Mesenchymal stem cell (in vitro differentiated cells and primary cell): ENCODE measurements at regions not wholly inside any gene's neighbourhood (a gene's known extent, or its start where the extent isn't known, plus 50 kb on each side); places are given as distances from the start of the nearest gene placed in this dataset.
"Not testable (repeated sequence)": the region's sequence is repeated elsewhere in the genome, so short reads cannot be mapped to it uniquely, and the experiment has no call there.

ENCODE experiments used
- DNase-seq: peaks from one replicate; pipeline ENCODE4 v3.0.0-alpha.2; 2013
- H2AFZ ChIP-seq: one replicate; pipeline ENCODE4 v1.6.1; 2013; ENCODE audit warnings: low read depth, mild to moderate bottlenecking, control low read depth, inconsistent platforms, low read length, moderate library complexity
- H2AK5ac ChIP-seq: 2 replicates; pipeline ENCODE4 v1.6.1; 2013; ENCODE audit warnings: low read length, moderate library complexity, mild to moderate bottlenecking, inconsistent platforms; ENCODE audit not compliant: severe bottlenecking
- H2BK120ac ChIP-seq: one replicate; pipeline ENCODE4 v1.6.1; 2013; ENCODE audit warnings: low read depth, mild to moderate bottlenecking, inconsistent platforms, low read length, moderate library complexity
- H2BK12ac ChIP-seq, 2 experiments: one replicate each; pipeline ENCODE4 v1.6.1; 2013; ENCODE audit warnings: inconsistent platforms in 2 of 2, low read length in 2 of 2, mild to moderate bottlenecking in 2 of 2, moderate library complexity in 2 of 2, control low read depth in 1 of 2
- H2BK15ac ChIP-seq: one replicate; pipeline ENCODE4 v1.6.1; 2013; ENCODE audit warnings: mild to moderate bottlenecking, low read depth, inconsistent platforms; ENCODE audit not compliant: poor library complexity, severe bottlenecking
- H2BK5ac ChIP-seq: 2 replicates; pipeline ENCODE4 v1.6.1; 2013; ENCODE audit warnings: low read depth, mild to moderate bottlenecking, low read length, control low read depth, inconsistent platforms; ENCODE audit not compliant: poor library complexity, severe bottlenecking
- H3K14ac ChIP-seq, 2 experiments: one replicate each; pipeline ENCODE4 v1.6.1; 2013; ENCODE audit warnings: inconsistent platforms in 2 of 2, low read length in 2 of 2, control low read depth in 1 of 2, mild to moderate bottlenecking in 1 of 2, moderate library complexity in 1 of 2
- H3K18ac ChIP-seq, 2 experiments: one replicate each; pipeline ENCODE4 v1.6.1; 2013; ENCODE audit warnings: inconsistent platforms in 2 of 2, low read length in 2 of 2, control low read depth in 1 of 2, low read depth in 1 of 2, mild to moderate bottlenecking in 1 of 2
- H3K23ac ChIP-seq, 2 experiments: one replicate each; pipeline ENCODE4 v1.6.1; 2013; ENCODE audit warnings: inconsistent platforms in 2 of 2, low read length in 2 of 2, mild to moderate bottlenecking in 2 of 2, moderate library complexity in 2 of 2, control low read depth in 1 of 2
- H3K27ac ChIP-seq: 2 replicates; pipeline ENCODE4 v1.5.1; 2013; ENCODE audit warnings: mild to moderate bottlenecking, moderate library complexity, low read length, control low read depth, inconsistent platforms; ENCODE audit not compliant: poor library complexity, severe bottlenecking
- H3K27me3 ChIP-seq, 2 experiments: 2 replicates each; pipeline versions ENCODE4 v1.6.1 to v1.7.0; 2013; ENCODE audit warnings: low read length in 2 of 2, mild to moderate bottlenecking in 2 of 2, moderate library complexity in 2 of 2, control low read depth in 1 of 2, inconsistent platforms in 1 of 2; ENCODE audit not compliant: control insufficient read depth in 1 of 2, insufficient read depth in 1 of 2
- H3K36me3 ChIP-seq, 2 experiments: 2 replicates each; pipeline versions ENCODE4 v1.6.1 to v1.7.0; 2013; ENCODE audit warnings: low read length in 2 of 2, control low read depth in 1 of 2, inconsistent platforms in 1 of 2, low read depth in 1 of 2, mild to moderate bottlenecking in 1 of 2; ENCODE audit not compliant: insufficient read depth in 2 of 2, control insufficient read depth in 1 of 2
- H3K4ac ChIP-seq, 2 experiments: one replicate each; pipeline ENCODE4 v1.6.1; 2013; ENCODE audit warnings: inconsistent platforms in 2 of 2, low read length in 2 of 2, mild to moderate bottlenecking in 2 of 2, moderate library complexity in 2 of 2, control low read depth in 1 of 2, low read depth in 1 of 2
- H3K4me1 ChIP-seq: 2 replicates; pipeline ENCODE4 v1.6.1; 2013; ENCODE audit warnings: low read depth, low read length, control low read depth; ENCODE audit not compliant: control insufficient read depth, insufficient read depth
- H3K4me2 ChIP-seq: 2 replicates; pipeline ENCODE4 v1.6.1; 2013; ENCODE audit warnings: low read length, mild to moderate bottlenecking, inconsistent platforms; ENCODE audit not compliant: poor library complexity, severe bottlenecking
- H3K4me3 ChIP-seq, 2 experiments: 2 replicates each; pipeline versions ENCODE4 v1.5.1 to v1.7.0; 2013; ENCODE audit warnings: low read length in 2 of 2, mild to moderate bottlenecking in 2 of 2, control low read depth in 1 of 2, low read depth in 1 of 2; ENCODE audit not compliant: insufficient read depth in 1 of 2
- H3K79me1 ChIP-seq: replicated peaks from 2 replicates; pipeline ENCODE4 v1.6.1; 2013; ENCODE audit warnings: mild to moderate bottlenecking, control low read depth, low read length, inconsistent platforms; ENCODE audit not compliant: poor library complexity, severe bottlenecking
- H3K9ac ChIP-seq: 2 replicates; pipeline ENCODE4 v1.7.0; 2013; ENCODE audit warnings: mild to moderate bottlenecking, low read length, moderate library complexity
- H3K9me3 ChIP-seq: 2 replicates; pipeline ENCODE4 v1.7.0; 2013; ENCODE audit warnings: mild to moderate bottlenecking, low read length; ENCODE audit not compliant: control insufficient read depth
- H4K8ac ChIP-seq: one replicate; pipeline ENCODE4 v1.6.1; 2013; ENCODE audit warnings: inconsistent platforms, mild to moderate bottlenecking, low read length, moderate library complexity
- H4K91ac ChIP-seq: one replicate; pipeline ENCODE4 v1.6.1; 2013; ENCODE audit warnings: mild to moderate bottlenecking, low read length, inconsistent platforms
- WGBS: methylation state at CpG from one replicate; pipeline ENCODE4 v1.1.7; 2013; ENCODE audit warnings: mixed read lengths; 5-methylcytosine and 5-hydroxymethylcytosine counted together

- H3K4ac ChIP-seq, H3K79me1 ChIP-seq, H2BK15ac ChIP-seq, H3K4me3 ChIP-seq, H3K14ac ChIP-seq, H4K8ac ChIP-seq, H3K23ac ChIP-seq, H3K9me3 ChIP-seq, H3K27ac ChIP-seq, H3K4me2 ChIP-seq, H3K27me3 ChIP-seq, H4K91ac ChIP-seq, H2BK5ac ChIP-seq, H3K9ac ChIP-seq, H2BK120ac ChIP-seq, DNase-seq, H2AFZ ChIP-seq, H3K4me1 ChIP-seq, H2AK5ac ChIP-seq, H3K18ac ChIP-seq, H2BK12ac ChIP-seq, H3K36me3 ChIP-seq: not testable (repeated sequence)
- WGBS = 80% methylated on average over 5 of the region's 8 CpGs
These were observed 205.7 kb upstream of the HTR1E start for GRCh38 chr6:86731631-86732030.

GRCh38 chr6:86730772-86731171 is 206.6 kb upstream of the HTR1E start:
- not testable (repeated sequence) for H3K9ac ChIP-seq, H2AK5ac ChIP-seq, H2AFZ ChIP-seq, H2BK15ac ChIP-seq, H2BK12ac ChIP-seq, H3K4ac ChIP-seq, H3K18ac ChIP-seq, H4K91ac ChIP-seq, H2BK120ac ChIP-seq, H3K27ac ChIP-seq, H3K27me3 ChIP-seq, H3K14ac ChIP-seq, H3K4me1 ChIP-seq, H3K79me1 ChIP-seq, H3K9me3 ChIP-seq, H4K8ac ChIP-seq, H2BK5ac ChIP-seq, H3K36me3 ChIP-seq, H3K4me3 ChIP-seq, H3K23ac ChIP-seq, DNase-seq, H3K4me2 ChIP-seq
- 85% methylated on average over 4 of the region's 4 CpGs for WGBS

GRCh38 chr6:86730216-86730615 is 207.1 kb upstream of the HTR1E start:
- Histone ChIP-seq H3K18ac (no peak overlapping the region), H2BK120ac (no peak overlapping the region), H3K4me1 (no peaks in the 10 kb centered on the region), H4K91ac (no peak overlapping the region), H2BK5ac (no peak overlapping the region), H2BK12ac (no peak overlapping the region), H3K79me1 (no peaks in the 10 kb centered on the region), H2AFZ (no peak overlapping the region), H2BK15ac (no peak overlapping the region), H4K8ac (no peak overlapping the region), H2AK5ac (no peak overlapping the region), H3K4me3 (no peak overlapping the region), H3K4ac (no peak overlapping the region), H3K27me3 (no peaks in the 10 kb centered on the region), H3K27ac (no peak overlapping the region), H3K36me3 (no peaks in the 10 kb centered on the region), H3K9me3 (peaks cover 8% of the 10 kb centered on the region), H3K23ac (no peak overlapping the region), H3K4me2 (no peak overlapping the region), H3K14ac (no peak overlapping the region), H3K9ac (no peak overlapping the region)
- WGBS = no CpG with 5 or more reads among the region's 1 CpG
- no peak for DNase-seq

GRCh38 chr6:86728976-86729375 is 208.4 kb upstream of the HTR1E start:
- no peak overlapping the region for H3K4me2 ChIP-seq
- H3K4ac ChIP-seq = no peak overlapping the region
- no peak overlapping the region for H3K18ac ChIP-seq
- H3K9ac ChIP-seq = no peak overlapping the region
- H2BK5ac ChIP-seq = no peak overlapping the region
- H3K27ac ChIP-seq = no peak overlapping the region
- H3K4me1 ChIP-seq = no peaks in the 10 kb centered on the region
- H2AFZ ChIP-seq = no peak overlapping the region
- H4K91ac ChIP-seq = no peak overlapping the region
- no peak overlapping the region for H2AK5ac ChIP-seq
- no peak overlapping the region for H2BK120ac ChIP-seq
- no peaks in the 10 kb centered on the region for H3K27me3 ChIP-seq
- no peaks in the 10 kb centered on the region for H3K36me3 ChIP-seq
- no peak overlapping the region for H2BK15ac ChIP-seq
- peaks cover 8% of the 10 kb centered on the region for H3K9me3 ChIP-seq
- H4K8ac ChIP-seq = no peak overlapping the region
- DNase-seq = no peak
- no peaks in the 10 kb centered on the region for H3K79me1 ChIP-seq
- no peak overlapping the region for H3K4me3 ChIP-seq
- H2BK12ac ChIP-seq = no peak overlapping the region
- H3K23ac ChIP-seq = no peak overlapping the region
- no peak overlapping the region for H3K14ac ChIP-seq
- WGBS = 50% methylated on average over 1 of the region's 2 CpGs
